ENCODE measurements at regions not wholly inside any gene's neighbourhood (a gene's known extent, or its start where the extent isn't known, plus 50 kb on each side); places are given as distances from the start of the nearest gene placed in this dataset.
"Not testable (repeated sequence)": the region's sequence is repeated elsewhere in the genome, so short reads cannot be mapped to it uniquely, and the experiment has no call there.

GRCh38 chr4:163736876-163737275, 242.4 kb downstream of the TMA16 start:
- DNase-seq (no peak), ATAC-seq (no peak)
- 41 to 51% methylated on average over 3 of the region's 3 CpGs for WGBS, 2 donors
- Histone ChIP-seq H3K27me3 (no peaks in the 10 kb centered on the region), H3K4me1 (no peaks in the 10 kb centered on the region), H3K36me3 (replicated peaks in 1 of 2; ENCODE audit: insufficient read depth in 1 of 2, low read depth in 2 of 2) (no peaks in the 10 kb centered on the region), H3K27ac (no peak overlapping the region), H3K4me3 (no peak overlapping the region), H3K9me3 (no peaks in the 10 kb centered on the region)
- TF ChIP-seq CTCF (IDR thresholded peaks at IDR 0.05), result no peak
- no peak for TF ChIP-seq POLR2A (IDR thresholded peaks at IDR 0.05)
- intact Hi-C loops (cut with DNase I), result no loop called here

DNA sequence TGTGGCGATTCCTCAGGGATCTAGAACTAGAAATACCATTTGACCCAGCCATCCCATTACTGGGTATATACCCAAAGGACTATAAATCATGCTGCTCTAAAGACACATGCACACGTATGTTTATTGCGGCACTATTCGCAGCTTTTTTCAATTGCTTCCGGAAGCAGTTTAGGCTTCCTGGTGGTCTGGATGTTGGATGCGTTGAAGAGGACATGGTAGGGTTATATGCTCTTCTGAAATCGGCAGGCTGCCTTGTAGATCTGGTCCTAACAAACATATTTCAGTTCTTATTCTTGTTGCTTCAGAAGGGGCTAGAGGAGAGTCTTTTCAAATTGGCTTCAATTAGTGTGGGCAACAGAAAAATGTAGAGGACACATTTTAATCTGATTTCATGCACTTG, 243.4 kb downstream of the TMA16 start:
- H3K9me3 ChIP-seq; DNase-seq; ATAC-seq; H3K4me3 ChIP-seq; intact Hi-C loops (cut with DNase I); H3K27ac ChIP-seq; H3K27me3 ChIP-seq; H3K36me3 ChIP-seq (replicated peaks in 1 of 2; ENCODE audit: insufficient read depth in 1 of 2, low read depth in 2 of 2); H3K4me1 ChIP-seq: not testable (repeated sequence)
- 60 to 80% methylated on average over 4 to 5 of the region's 7 CpGs for WGBS, 2 donors

- no peaks in the 10 kb centered on the region for H3K4me1 ChIP-seq
- intact Hi-C loops (cut with DNase I), result no loop called here
- H3K27me3 ChIP-seq, result no peaks in the 10 kb centered on the region
- no peaks in the 10 kb centered on the region for H3K9me3 ChIP-seq
- no peaks in the 10 kb centered on the region for H3K36me3 ChIP-seq (replicated peaks in 1 of 2; ENCODE audit: insufficient read depth in 1 of 2, low read depth in 2 of 2)
- no peak overlapping the region for H3K4me3 ChIP-seq
- ATAC-seq (no peak), DNase-seq (no peak)
- TF ChIP-seq POLR2A (IDR thresholded peaks at IDR 0.05), result no peak
- TF ChIP-seq CTCF (IDR thresholded peaks at IDR 0.05), result no peak
- H3K27ac ChIP-seq, result no peak overlapping the region
Observed at GRCh38 chr4:163738521-163738920, 244.0 kb downstream of the TMA16 start.

GRCh38 chr4:163744861-163745260, 250.4 kb downstream of the TMA16 start:
- H3K9me3 ChIP-seq, result no peaks in the 10 kb centered on the region
- no peak overlapping the region for H3K27ac ChIP-seq
- no peaks in the 10 kb centered on the region for H3K27me3 ChIP-seq
- intact Hi-C loops (cut with DNase I), result no loop called here
- H3K4me1 ChIP-seq, result no peaks in the 10 kb centered on the region
- ATAC-seq (no peak), DNase-seq (no peak)
- H3K36me3 ChIP-seq (replicated peaks in 1 of 2; ENCODE audit: insufficient read depth in 1 of 2, low read depth in 2 of 2), result no peaks in the 10 kb centered on the region
- H3K4me3 ChIP-seq, result no peak overlapping the region
- no peak for TF ChIP-seq CTCF (IDR thresholded peaks at IDR 0.05)
- 34 to 37% methylated on average over 4 of the region's 4 CpGs for WGBS, 2 donors

DNA sequence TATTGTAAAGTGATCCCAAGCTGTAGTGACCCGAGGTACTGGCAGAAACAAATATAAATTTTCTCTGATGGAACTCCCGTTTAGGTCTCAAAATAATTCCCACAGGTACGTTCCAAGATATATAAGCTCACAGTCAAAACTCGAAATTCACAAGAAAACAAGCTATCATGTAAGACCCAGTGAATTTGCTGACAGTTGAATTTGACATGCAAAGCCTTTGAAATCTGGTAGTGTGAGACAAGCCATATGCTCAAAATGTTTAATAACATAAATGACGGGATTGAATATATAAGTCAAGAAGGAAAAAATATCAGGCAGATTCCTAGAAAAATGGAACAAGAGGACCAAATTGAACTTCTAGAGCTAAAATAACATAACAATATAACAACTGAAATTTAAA, 252.8 kb downstream of the TMA16 start:
- Histone ChIP-seq H3K27ac (no peak overlapping the region), H3K4me1 (no peaks in the 10 kb centered on the region), H3K36me3 (replicated peaks in 1 of 2; ENCODE audit: insufficient read depth in 1 of 2, low read depth in 2 of 2) (no peaks in the 10 kb centered on the region), H3K4me3 (no peak overlapping the region), H3K27me3 (no peaks in the 10 kb centered on the region), H3K9me3 (no peaks in the 10 kb centered on the region)
- no peak for DNase-seq
- TF ChIP-seq POLR2A (IDR thresholded peaks at IDR 0.05), result no peak
- no peak for TF ChIP-seq CTCF (IDR thresholded peaks at IDR 0.05)
- intact Hi-C loops (cut with DNase I), result no loop called here
- no peak for ATAC-seq
- 58 to 65% methylated on average over 5 of the region's 5 CpGs for WGBS, 2 donors

All from body of pancreas (tissue), 4 donors.